ENCODE measurements at regions not wholly inside any gene's neighbourhood (a gene's known extent, or its start where the extent isn't known, plus 50 kb on each side); places are given as distances from the start of the nearest gene placed in this dataset.

DNA sequence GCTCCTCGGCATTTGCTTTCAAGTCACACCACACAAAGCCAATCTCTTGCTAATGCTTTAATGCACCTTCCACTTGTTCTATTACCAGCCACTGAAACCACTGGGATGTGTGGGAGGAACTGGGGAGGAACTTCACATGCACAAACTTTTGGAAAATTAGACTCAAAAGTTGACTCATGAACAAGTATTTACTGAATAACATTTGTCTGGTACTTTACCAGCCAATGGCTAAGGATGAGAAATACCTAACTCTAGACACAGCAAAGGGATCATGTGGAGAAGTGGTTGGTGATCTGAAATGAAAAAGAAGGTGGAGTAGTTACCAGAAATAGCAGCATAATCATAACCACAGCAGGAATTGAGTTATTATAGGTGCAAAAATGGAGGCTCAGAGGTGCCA is 554.0 kb upstream of the NOX3 start:
- TF ChIP-seq, protein P1, sequence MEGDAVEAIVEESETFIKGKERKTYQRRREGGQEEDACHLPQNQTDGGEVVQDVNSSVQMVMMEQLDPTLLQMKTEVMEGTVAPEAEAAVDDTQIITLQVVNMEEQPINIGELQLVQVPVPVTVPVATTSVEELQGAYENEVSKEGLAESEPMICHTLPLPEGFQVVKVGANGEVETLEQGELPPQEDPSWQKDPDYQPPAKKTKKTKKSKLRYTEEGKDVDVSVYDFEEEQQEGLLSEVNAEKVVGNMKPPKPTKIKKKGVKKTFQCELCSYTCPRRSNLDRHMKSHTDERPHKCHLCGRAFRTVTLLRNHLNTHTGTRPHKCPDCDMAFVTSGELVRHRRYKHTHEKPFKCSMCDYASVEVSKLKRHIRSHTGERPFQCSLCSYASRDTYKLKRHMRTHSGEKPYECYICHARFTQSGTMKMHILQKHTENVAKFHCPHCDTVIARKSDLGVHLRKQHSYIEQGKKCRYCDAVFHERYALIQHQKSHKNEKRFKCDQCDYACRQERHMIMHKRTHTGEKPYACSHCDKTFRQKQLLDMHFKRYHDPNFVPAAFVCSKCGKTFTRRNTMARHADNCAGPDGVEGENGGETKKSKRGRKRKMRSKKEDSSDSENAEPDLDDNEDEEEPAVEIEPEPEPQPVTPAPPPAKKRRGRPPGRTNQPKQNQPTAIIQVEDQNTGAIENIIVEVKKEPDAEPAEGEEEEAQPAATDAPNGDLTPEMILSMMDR (IDR thresholded peaks at IDR 0.05): no peak
- H3K27me3 ChIP-seq (replicated peaks; ENCODE audit: insufficient read depth): no peaks in the 10 kb centered on the region
- ATAC-seq (ENCODE audit: insufficient number of reproducible peaks, low FRiP score, low read depth): peak; percentile 5

DNA sequence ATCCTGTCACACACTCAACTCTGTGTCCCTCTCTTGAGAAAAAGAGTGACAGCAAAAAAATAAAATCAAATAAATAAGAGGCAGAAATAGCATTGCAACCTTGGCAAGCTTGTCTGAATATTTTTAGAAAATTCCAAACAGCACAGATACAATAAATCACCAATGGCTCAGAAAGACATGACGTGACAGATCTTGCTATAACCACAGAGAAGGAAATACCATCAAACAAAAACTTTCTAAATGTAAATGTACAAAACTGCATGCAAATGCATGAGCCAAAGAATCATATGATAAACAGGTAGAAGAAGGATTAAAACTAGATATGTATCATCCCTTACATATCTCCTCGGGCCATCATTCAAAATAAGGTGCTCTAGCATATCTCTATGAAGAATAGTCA is 549.2 kb upstream of the NOX3 start:
- Histone ChIP-seq H3K36me3 (no peaks in the 10 kb centered on the region), H3K9me3 (no peaks in the 10 kb centered on the region), H3K27ac (no peak overlapping the region), H3K4me3 (no peak overlapping the region), H3K27me3 (replicated peaks; ENCODE audit: insufficient read depth) (no peaks in the 10 kb centered on the region), H3K4me1 (ENCODE audit: control insufficient read depth in 1 of 2, low read depth in 2 of 2) (peaks cover 13 to 27% of the 10 kb centered on the region in 2 donors)
- TF ChIP-seq, protein P1 (IDR thresholded peaks at IDR 0.05): no peak
- DNase-seq (ENCODE audit: low spot score) (no peak), ATAC-seq (ENCODE audit: insufficient number of reproducible peaks, low FRiP score, low read depth) (no peak)

More for the DNA sequence above, 554.0 kb upstream of the NOX3 start:
- no peak for DNase-seq (ENCODE audit: low spot score)
- Histone ChIP-seq H3K27ac (no peak overlapping the region), H3K4me1 (ENCODE audit: control insufficient read depth in 1 of 2, low read depth in 2 of 2) (peaks cover 12 to 39% of the 10 kb centered on the region in 2 donors), H3K36me3 (no peaks in the 10 kb centered on the region), H3K4me3 (no peak overlapping the region), H3K9me3 (no peaks in the 10 kb centered on the region)

DNA sequence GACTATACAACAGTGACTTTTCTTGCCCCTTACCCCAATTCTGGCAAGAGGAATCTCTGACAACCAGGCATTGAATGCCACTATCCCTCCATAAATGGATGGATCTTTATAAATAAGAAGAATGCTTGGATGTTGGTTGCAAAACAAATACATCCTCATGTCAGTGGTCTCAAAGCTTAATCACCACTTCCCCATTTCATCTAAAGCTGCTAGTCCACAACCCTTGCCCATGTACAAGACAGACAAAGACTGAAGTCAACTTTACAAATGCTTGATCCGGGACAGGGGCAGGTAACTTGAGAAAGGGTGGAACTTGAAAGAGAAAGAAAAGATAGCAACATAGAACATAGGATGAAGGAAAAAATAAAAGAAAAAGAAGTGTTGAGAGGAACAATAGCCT is 540.5 kb upstream of the NOX3 start:
- no peak for DNase-seq (ENCODE audit: low spot score)
- Histone ChIP-seq H3K4me3 (no peak overlapping the region), H3K27me3 (replicated peaks; ENCODE audit: insufficient read depth) (no peaks in the 10 kb centered on the region), H3K9me3 (no peaks in the 10 kb centered on the region), H3K27ac (no peak overlapping the region), H3K36me3 (no peaks in the 10 kb centered on the region), H3K4me1 (ENCODE audit: control insufficient read depth in 1 of 2, low read depth in 2 of 2) (no peaks in the 10 kb centered on the region)
- no peak for ATAC-seq (ENCODE audit: insufficient number of reproducible peaks, low FRiP score, low read depth)
- TF ChIP-seq, protein P1 (IDR thresholded peaks at IDR 0.05): no peak

DNA sequence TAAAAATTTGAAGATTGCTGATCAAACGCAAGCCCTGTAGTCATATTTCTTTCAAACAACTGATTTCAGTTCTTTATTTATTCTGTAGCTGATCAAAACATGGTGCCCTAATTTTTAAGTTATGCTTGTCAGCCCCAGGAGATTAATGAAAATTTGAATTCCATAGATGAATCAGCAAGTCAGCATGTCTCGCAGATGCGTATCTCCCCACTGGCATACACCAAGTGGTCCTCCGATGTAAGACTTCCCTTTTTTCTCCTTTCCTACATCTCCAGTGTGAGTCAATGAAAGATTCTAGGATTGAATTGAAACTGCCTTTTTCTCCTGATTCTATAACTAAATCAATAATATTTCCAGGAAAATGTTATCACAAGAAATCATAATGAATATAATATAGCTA is 539.6 kb upstream of the NOX3 start:
- ATAC-seq (ENCODE audit: insufficient number of reproducible peaks, low FRiP score, low read depth): no peak
- H3K27me3 ChIP-seq (replicated peaks; ENCODE audit: insufficient read depth): no peaks in the 10 kb centered on the region
- no peaks in the 10 kb centered on the region for H3K9me3 ChIP-seq
- H3K4me3 ChIP-seq: no peak overlapping the region
- TF ChIP-seq, protein P1 (IDR thresholded peaks at IDR 0.05): no peak
- no peaks in the 10 kb centered on the region for H3K4me1 ChIP-seq (ENCODE audit: control insufficient read depth in 1 of 2, low read depth in 2 of 2)
- DNase-seq (ENCODE audit: low spot score): no peak
- H3K27ac ChIP-seq: no peak overlapping the region
- H3K36me3 ChIP-seq: no peaks in the 10 kb centered on the region

DNA sequence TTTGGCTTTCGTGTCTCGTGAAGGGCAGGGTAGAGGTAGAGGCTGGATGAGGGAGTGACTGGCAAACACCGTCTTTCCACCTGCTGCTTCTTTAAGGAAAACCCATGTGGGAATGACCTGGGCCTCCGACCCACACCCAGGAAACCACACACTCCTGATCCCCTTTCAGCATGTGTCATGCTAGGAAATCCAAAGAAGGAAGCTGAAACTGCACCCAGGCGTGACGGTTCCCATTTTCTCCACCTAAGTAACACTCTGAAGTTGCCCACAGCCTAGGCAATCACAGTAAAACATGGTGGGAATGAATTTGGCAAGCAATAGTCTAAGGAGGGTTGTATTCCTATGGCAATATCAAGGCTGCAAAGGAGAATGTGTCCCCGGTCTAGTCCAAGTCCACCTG is 538.4 kb upstream of the NOX3 start:
- TF ChIP-seq, protein P1 (IDR thresholded peaks at IDR 0.05): no peak
- H3K27me3 ChIP-seq (replicated peaks; ENCODE audit: insufficient read depth): no peaks in the 10 kb centered on the region
- H3K9me3 ChIP-seq: no peaks in the 10 kb centered on the region
- no peak for ATAC-seq (ENCODE audit: insufficient number of reproducible peaks, low FRiP score, low read depth)
- no peak for DNase-seq (ENCODE audit: low spot score)
- H3K27ac ChIP-seq: no peak overlapping the region
- H3K36me3 ChIP-seq: no peaks in the 10 kb centered on the region
- no peaks in the 10 kb centered on the region for H3K4me1 ChIP-seq (ENCODE audit: control insufficient read depth in 1 of 2, low read depth in 2 of 2)
- no peak overlapping the region for H3K4me3 ChIP-seq

Data from thoracic aorta (tissue), 2 donors.